HL-60 (cell line): ENCODE measurements at regions not wholly inside any gene's neighbourhood (a gene's known extent, or its start where the extent isn't known, plus 50 kb on each side); places are given as distances from the start of the nearest gene placed in this dataset.

Experiments
- CTCF ChIP-seq: IDR thresholded peaks from one replicate; pipeline ENCODE4 v1.5.1; 2011; ENCODE audit warnings: low read length, control low read depth, inconsistent platforms; ENCODE audit not compliant: insufficient read depth
- POLR2AphosphoS5 ChIP-seq: IDR thresholded peaks from 2 replicates; pipeline ENCODE4 v1.6.1; 2012; ENCODE audit warnings: low read depth
- SPI1 ChIP-seq: IDR thresholded peaks from 2 replicates; pipeline ENCODE4 v1.6.1; 2012; ENCODE audit warnings: low read depth, mild to moderate bottlenecking, borderline replicate concordance

DNA sequence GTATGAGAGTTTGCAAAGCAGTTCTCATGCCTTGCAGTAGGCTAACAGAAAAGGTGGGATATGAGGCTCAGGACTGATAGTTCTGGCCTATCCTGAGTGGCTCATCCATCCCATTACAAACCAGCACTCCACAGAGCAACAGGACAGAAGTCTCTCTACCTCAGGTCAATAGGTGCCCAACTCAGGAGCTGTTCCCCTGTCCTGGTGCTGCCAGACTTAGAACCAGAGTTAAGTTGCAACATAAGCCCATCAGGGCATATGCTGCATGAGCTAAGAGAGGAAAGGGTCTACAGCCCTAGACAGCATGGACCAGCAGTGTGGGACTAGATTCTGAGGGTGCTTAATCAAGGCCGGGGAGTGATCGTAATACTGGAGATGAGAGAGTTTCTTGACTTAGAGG, 104.8 kb upstream of the ECI2 start:
- TF ChIP-seq POLR2AphosphoS5 (no peak), CTCF (no peak), SPI1 (no peak)
